Astrocyte (in vitro differentiated cells and primary cell): ENCODE measurements at regions not wholly inside any gene's neighbourhood (a gene's known extent, or its start where the extent isn't known, plus 50 kb on each side); places are given as distances from the start of the nearest gene placed in this dataset.
A peak's percentile ranks its signal among the peaks of the same experiment; 100 is the strongest.

Experiments
- DNase-seq: peaks from one replicate; pipeline ENCODE4 v3.0.0-alpha.2; 2010; ENCODE audit warnings: low read depth
- FAIRE-seq: peaks from 2 replicates; lab custom pipeline; 2011; peaks lifted over from hg19 to GRCh38; lab: Jason Lieb, UNC
- H2AFZ ChIP-seq: 2 replicates; pipeline ENCODE4 v1.6.0; 2012; ENCODE audit warnings: low read depth, low read length, inconsistent platforms
- H3K27ac ChIP-seq: 2 replicates; pipeline ENCODE4 v1.5.1; 2011; ENCODE audit warnings: low read depth, low read length, inconsistent platforms
- H3K27me3 ChIP-seq: 2 replicates; pipeline ENCODE4 v1.6.0; 2011; ENCODE audit warnings: low read length, inconsistent platforms; ENCODE audit not compliant: insufficient read depth
- H3K36me3 ChIP-seq: 2 replicates; pipeline ENCODE4 v1.5.1; 2011; ENCODE audit warnings: low read length, inconsistent platforms; ENCODE audit not compliant: insufficient read depth
- H3K4me1 ChIP-seq: 2 replicates; pipeline ENCODE4 v1.5.1; 2011; ENCODE audit warnings: low read length, inconsistent platforms; ENCODE audit not compliant: insufficient read depth
- H3K4me2 ChIP-seq: 2 replicates; pipeline ENCODE4 v1.6.0; 2012; ENCODE audit warnings: low read length, inconsistent platforms
- H3K4me3 ChIP-seq: 2 replicates; pipeline ENCODE4 v1.5.1; 2011; ENCODE audit warnings: low read depth, mild to moderate bottlenecking, low read length, inconsistent platforms; ENCODE audit not compliant: insufficient read depth
- H3K79me2 ChIP-seq: 2 replicates; pipeline ENCODE4 v1.6.0; 2012; ENCODE audit warnings: mild to moderate bottlenecking, low read length, inconsistent platforms; ENCODE audit not compliant: insufficient read depth
- H3K9ac ChIP-seq: 2 replicates; pipeline ENCODE4 v1.6.0; 2012; ENCODE audit warnings: mild to moderate bottlenecking, low read length, inconsistent platforms
- H3K9me3 ChIP-seq: 2 replicates; pipeline ENCODE4 v1.5.1; 2012; ENCODE audit warnings: low read depth, mild to moderate bottlenecking, low read length, inconsistent platforms; ENCODE audit not compliant: insufficient read depth
- H4K20me1 ChIP-seq: 2 replicates; pipeline ENCODE4 v1.6.0; 2012; ENCODE audit warnings: low read length, inconsistent platforms; ENCODE audit not compliant: insufficient read depth
- H3K27ac Mint-ChIP-seq: one replicate; pipeline ENCODE4 v1.8.0; 2021; ENCODE audit warnings: mild to moderate bottlenecking, mixed read lengths; ENCODE audit not compliant: unreplicated experiment
- H3K27me3 Mint-ChIP-seq: one replicate; pipeline ENCODE4 v1.8.0; 2021; ENCODE audit warnings: low read depth, mixed read lengths; ENCODE audit not compliant: unreplicated experiment
- H3K36me3 Mint-ChIP-seq: one replicate; pipeline ENCODE4 v1.8.0; 2021; ENCODE audit warnings: low read depth, mixed read lengths; ENCODE audit not compliant: unreplicated experiment
- H3K4me1 Mint-ChIP-seq: one replicate; pipeline ENCODE4 v1.8.0; 2021; ENCODE audit warnings: low read depth, mixed read lengths; ENCODE audit not compliant: unreplicated experiment
- H3K4me3 Mint-ChIP-seq: one replicate; pipeline ENCODE4 v1.8.0; 2021; ENCODE audit warnings: mild to moderate bottlenecking, moderate library complexity, mixed read lengths; ENCODE audit not compliant: unreplicated experiment
- H3K9me3 Mint-ChIP-seq: one replicate; pipeline ENCODE4 v1.8.0; 2021; ENCODE audit warnings: mild to moderate bottlenecking, mixed read lengths; ENCODE audit not compliant: unreplicated experiment
- EZH2 ChIP-seq: IDR thresholded peaks from 2 replicates; pipeline ENCODE4 v1.6.1; 2012; ENCODE audit warnings: mild to moderate bottlenecking, low read length, inconsistent platforms; ENCODE audit not compliant: insufficient read depth
- TF ChIP-seq, protein P1 (sequence below): IDR thresholded peaks from 2 replicates; pipeline ENCODE4 v1.5.1; 2011; ENCODE audit warnings: low read depth, mild to moderate bottlenecking, inconsistent platforms, low read length, moderate library complexity; ENCODE audit not compliant: insufficient read depth

DNA sequence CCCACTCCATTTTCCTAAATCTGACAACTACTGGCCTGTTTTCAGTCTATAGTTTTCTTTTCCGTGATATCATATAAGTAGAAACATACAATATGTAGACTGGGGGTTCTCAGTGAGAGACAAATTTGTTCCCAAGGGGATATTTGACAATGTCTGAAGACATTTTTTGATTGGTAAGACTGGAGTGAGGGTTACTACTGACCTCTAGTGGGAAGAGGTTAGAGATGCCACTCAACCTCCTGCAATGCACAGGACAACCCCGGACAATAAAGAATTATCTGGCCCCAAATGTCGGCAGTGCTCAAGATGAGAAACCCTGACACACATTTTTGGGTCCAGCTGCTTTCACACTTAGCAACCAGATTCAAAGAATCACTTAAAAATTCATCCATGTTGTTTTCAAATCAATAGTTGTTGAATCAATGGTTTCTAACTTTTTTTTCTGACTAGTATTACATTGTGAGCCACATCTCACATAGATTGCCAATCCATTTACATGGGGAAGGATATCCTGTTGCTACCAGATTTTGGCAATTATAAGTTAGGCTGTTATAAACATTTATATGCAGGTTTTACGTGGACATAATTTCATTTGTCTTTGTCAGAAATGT lies 307.1 kb downstream of the RPL10L start:
- H3K9me3 ChIP-seq, result no peaks in the 10 kb centered on the region
- DNase-seq, result peak; percentile 2
- TF ChIP-seq, protein P1, sequence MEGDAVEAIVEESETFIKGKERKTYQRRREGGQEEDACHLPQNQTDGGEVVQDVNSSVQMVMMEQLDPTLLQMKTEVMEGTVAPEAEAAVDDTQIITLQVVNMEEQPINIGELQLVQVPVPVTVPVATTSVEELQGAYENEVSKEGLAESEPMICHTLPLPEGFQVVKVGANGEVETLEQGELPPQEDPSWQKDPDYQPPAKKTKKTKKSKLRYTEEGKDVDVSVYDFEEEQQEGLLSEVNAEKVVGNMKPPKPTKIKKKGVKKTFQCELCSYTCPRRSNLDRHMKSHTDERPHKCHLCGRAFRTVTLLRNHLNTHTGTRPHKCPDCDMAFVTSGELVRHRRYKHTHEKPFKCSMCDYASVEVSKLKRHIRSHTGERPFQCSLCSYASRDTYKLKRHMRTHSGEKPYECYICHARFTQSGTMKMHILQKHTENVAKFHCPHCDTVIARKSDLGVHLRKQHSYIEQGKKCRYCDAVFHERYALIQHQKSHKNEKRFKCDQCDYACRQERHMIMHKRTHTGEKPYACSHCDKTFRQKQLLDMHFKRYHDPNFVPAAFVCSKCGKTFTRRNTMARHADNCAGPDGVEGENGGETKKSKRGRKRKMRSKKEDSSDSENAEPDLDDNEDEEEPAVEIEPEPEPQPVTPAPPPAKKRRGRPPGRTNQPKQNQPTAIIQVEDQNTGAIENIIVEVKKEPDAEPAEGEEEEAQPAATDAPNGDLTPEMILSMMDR, result peak; percentile 61
- TF ChIP-seq EZH2, result no peak
- no peaks in the 10 kb centered on the region for H3K9me3 Mint-ChIP-seq
- no peaks in the 10 kb centered on the region for H3K27me3 Mint-ChIP-seq
- H3K9ac ChIP-seq, result no peak overlapping the region
- no peak overlapping the region for H3K27ac ChIP-seq
- no peaks in the 10 kb centered on the region for H3K36me3 ChIP-seq
- H3K36me3 Mint-ChIP-seq, result no peaks in the 10 kb centered on the region
- no peak overlapping the region for H3K27ac Mint-ChIP-seq
- no peaks in the 10 kb centered on the region for H3K27me3 ChIP-seq
- H4K20me1 ChIP-seq, result no peaks in the 10 kb centered on the region
- no peak for FAIRE-seq
- H3K4me1 Mint-ChIP-seq, result no peaks in the 10 kb centered on the region
- no peak overlapping the region for H2AFZ ChIP-seq
- H3K4me2 ChIP-seq, result no peak overlapping the region
- no peak overlapping the region for H3K4me3 Mint-ChIP-seq
- no peaks in the 10 kb centered on the region for H3K4me1 ChIP-seq
- H3K4me3 ChIP-seq, result no peak overlapping the region
- no peaks in the 10 kb centered on the region for H3K79me2 ChIP-seq

- H3K9me3 ChIP-seq, result no peaks in the 10 kb centered on the region
- no peaks in the 10 kb centered on the region for H3K27me3 ChIP-seq
- no peaks in the 10 kb centered on the region for H4K20me1 ChIP-seq
- H3K4me3 ChIP-seq, result no peak overlapping the region
- no peaks in the 10 kb centered on the region for H3K36me3 ChIP-seq
- no peak overlapping the region for H3K4me2 ChIP-seq
- H2AFZ ChIP-seq, result no peak overlapping the region
- Mint-ChIP-seq H3K36me3 (no peaks in the 10 kb centered on the region), H3K9me3 (no peaks in the 10 kb centered on the region), H3K4me1 (peaks cover 2% of the 10 kb centered on the region), H3K27me3 (no peaks in the 10 kb centered on the region), H3K4me3 (no peak overlapping the region), H3K27ac (no peak overlapping the region)
- no peaks in the 10 kb centered on the region for H3K79me2 ChIP-seq
- H3K27ac ChIP-seq, result no peak overlapping the region
- DNase-seq (no peak), FAIRE-seq (no peak)
- no peaks in the 10 kb centered on the region for H3K4me1 ChIP-seq
- TF ChIP-seq EZH2, result no peak
- TF ChIP-seq, protein P1, result no peak
- H3K9ac ChIP-seq, result no peak overlapping the region
Measured at GRCh38 chr14:46325777-46326176, 325.8 kb downstream of the RPL10L start.

DNA sequence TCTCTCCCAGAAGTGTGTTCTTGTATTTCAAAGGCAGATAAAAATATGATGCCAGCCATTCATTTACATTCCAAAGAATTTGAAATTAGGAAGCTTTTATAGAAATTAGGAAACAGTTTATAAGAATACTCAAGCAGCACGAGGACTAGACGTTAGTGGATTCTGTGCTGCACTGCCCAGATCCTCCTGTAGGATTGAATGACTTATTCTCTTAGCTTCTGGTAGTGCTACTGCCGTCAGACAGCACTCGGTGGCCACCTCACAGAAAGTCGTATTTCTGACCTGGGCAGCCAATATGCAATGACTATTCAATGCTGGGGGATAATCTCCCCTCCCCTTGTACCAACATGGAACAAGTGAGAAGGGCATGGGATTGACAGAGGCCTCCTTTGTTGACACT lies 326.4 kb downstream of the RPL10L start:
- no peak overlapping the region for H3K27ac ChIP-seq
- H3K9me3 Mint-ChIP-seq, result no peaks in the 10 kb centered on the region
- no peak overlapping the region for H3K9ac ChIP-seq
- no peaks in the 10 kb centered on the region for H3K27me3 ChIP-seq
- H3K4me3 Mint-ChIP-seq, result no peak overlapping the region
- FAIRE-seq (no peak), DNase-seq (no peak)
- H2AFZ ChIP-seq, result no peak overlapping the region
- H3K4me1 Mint-ChIP-seq, result peaks cover 2% of the 10 kb centered on the region
- TF ChIP-seq EZH2, result no peak
- TF ChIP-seq, protein P1, result no peak
- no peaks in the 10 kb centered on the region for H3K4me1 ChIP-seq
- H3K27me3 Mint-ChIP-seq, result no peaks in the 10 kb centered on the region
- H4K20me1 ChIP-seq, result no peaks in the 10 kb centered on the region
- H3K4me3 ChIP-seq, result no peak overlapping the region
- H3K9me3 ChIP-seq, result no peaks in the 10 kb centered on the region
- no peak overlapping the region for H3K27ac Mint-ChIP-seq
- no peaks in the 10 kb centered on the region for H3K79me2 ChIP-seq
- no peaks in the 10 kb centered on the region for H3K36me3 ChIP-seq
- H3K36me3 Mint-ChIP-seq, result no peaks in the 10 kb centered on the region
- no peak overlapping the region for H3K4me2 ChIP-seq
